Bronchial epithelial cell (primary cell): ENCODE measurements at regions not wholly inside any gene's neighbourhood (a gene's known extent, or its start where the extent isn't known, plus 50 kb on each side); places are given as distances from the start of the nearest gene placed in this dataset.

Experiments
- DNase-seq: peaks from one replicate; pipeline ENCODE4 v3.0.0-alpha.2; 2010; ENCODE audit warnings: low read depth
- FAIRE-seq: peaks from 2 replicates; lab custom pipeline; 2011; peaks lifted over from hg19 to GRCh38; lab: Jason Lieb, UNC
- H3K27me3 ChIP-seq: 2 replicates; pipeline ENCODE4 v1.5.1; 2011; ENCODE audit warnings: low read length; ENCODE audit not compliant: control insufficient read depth, insufficient read depth
- H3K36me3 ChIP-seq: 2 replicates; pipeline ENCODE4 v1.5.1; 2011; ENCODE audit warnings: low read length; ENCODE audit not compliant: control insufficient read depth, insufficient read depth
- H3K4me3 ChIP-seq: 2 replicates; pipeline ENCODE4 v1.5.1; 2011; ENCODE audit warnings: mild to moderate bottlenecking, low read depth, low read length, control low read depth
- CTCF ChIP-seq: IDR thresholded peaks from 2 replicates; pipeline ENCODE4 v1.5.1; 2011; ENCODE audit warnings: mild to moderate bottlenecking, moderate library complexity, low read length, control low read depth, inconsistent platforms; ENCODE audit not compliant: insufficient read depth, severe bottlenecking

DNA sequence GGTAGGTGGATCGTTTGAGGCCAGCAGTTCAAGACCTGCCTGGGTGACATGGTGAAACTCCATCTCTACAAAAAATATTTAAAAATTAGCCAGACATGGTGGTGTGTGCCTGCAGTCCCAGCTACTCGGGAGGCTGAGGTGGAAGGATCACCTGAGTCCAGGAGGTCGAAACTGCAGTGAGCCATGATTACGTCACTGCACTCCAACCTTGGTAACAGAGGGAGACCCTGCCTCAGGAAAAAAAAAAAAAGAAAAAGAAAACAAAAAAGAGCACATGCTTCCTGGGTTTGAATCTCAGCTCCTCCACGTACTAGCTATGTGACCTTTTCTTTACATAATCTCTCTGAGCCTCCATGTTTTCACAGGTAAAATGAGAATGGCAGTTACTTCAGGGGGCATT is 86.3 kb upstream of the CALM2 start:
- no peaks in the 10 kb centered on the region for H3K27me3 ChIP-seq
- no peak overlapping the region for H3K4me3 ChIP-seq
- FAIRE-seq, result no peak
- no peaks in the 10 kb centered on the region for H3K36me3 ChIP-seq
- TF ChIP-seq CTCF, result no peak
- DNase-seq, result no peak

DNA sequence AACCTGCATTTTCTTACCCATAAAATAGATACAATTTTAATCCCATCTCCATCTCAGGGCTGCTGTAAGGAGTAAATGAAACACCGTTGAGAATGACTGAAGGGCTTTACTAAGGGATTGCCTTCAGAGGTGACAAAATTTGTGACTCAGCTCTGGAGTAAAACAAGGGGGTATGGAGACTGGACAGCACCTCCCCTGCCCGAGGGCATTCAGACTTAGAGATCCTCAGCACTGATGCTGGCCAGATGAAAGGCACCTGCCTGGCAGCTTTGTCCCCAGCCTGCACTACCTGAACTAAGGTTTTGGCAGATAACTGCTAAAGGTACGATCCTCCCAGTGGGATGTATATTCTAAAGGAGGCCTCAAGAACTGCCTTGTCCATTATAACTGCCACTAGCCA is 84.7 kb upstream of the CALM2 start:
- DNase-seq, result no peak
- no peak for TF ChIP-seq CTCF
- Histone ChIP-seq H3K27me3 (no peaks in the 10 kb centered on the region), H3K4me3 (no peak overlapping the region), H3K36me3 (no peaks in the 10 kb centered on the region)
- no peak for FAIRE-seq

GRCh38 chr2:47259829-47260228 is 83.5 kb upstream of the CALM2 start:
- FAIRE-seq (no peak), DNase-seq (no peak)
- Histone ChIP-seq H3K27me3 (no peaks in the 10 kb centered on the region), H3K36me3 (no peaks in the 10 kb centered on the region), H3K4me3 (no peak overlapping the region)
- TF ChIP-seq CTCF, result no peak

GRCh38 chr2:47257946-47258348 is 81.6 kb upstream of the CALM2 start:
- no peak for TF ChIP-seq CTCF
- Histone ChIP-seq H3K4me3 (no peak overlapping the region), H3K27me3 (no peaks in the 10 kb centered on the region), H3K36me3 (no peaks in the 10 kb centered on the region)
- DNase-seq, result no peak
- no peak for FAIRE-seq

DNA sequence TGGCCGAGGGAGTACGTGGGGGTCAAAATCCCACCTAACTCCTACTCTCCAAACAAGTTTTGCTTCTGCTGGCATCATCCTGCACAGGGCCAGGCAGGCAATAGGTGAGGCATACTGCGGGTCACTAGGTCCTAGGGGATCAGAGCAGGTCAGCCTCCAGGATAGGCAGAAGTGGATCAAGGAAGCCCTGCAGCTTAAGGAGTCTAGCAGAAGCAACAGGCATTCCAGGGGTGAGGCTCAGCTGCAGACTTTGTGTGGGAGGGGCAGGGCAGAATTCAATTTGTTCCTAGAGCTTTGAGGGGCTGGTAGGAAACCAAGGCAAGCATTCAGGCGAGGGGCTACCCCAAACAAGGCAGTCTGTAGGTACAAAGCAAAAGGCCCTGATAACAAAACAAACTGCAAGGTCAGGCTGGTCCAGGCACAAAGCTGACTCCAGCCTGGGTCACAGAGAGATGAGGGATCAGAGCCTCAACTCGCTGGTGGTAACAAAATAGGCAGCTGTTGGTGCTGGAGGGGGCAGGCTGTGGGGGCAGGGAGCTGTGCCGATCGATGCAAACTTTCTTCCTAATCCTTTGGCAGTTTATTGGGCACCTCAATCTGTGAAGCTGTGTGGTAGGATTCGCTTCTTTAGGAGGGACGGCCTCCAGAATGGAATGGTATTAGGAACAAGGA is 80.2 kb upstream of the CALM2 start:
- TF ChIP-seq CTCF, result no peak
- FAIRE-seq (no peak), DNase-seq (no peak)
- H3K4me3 ChIP-seq, result no peak overlapping the region
- H3K36me3 ChIP-seq, result no peaks in the 10 kb centered on the region
- H3K27me3 ChIP-seq, result no peaks in the 10 kb centered on the region

DNA sequence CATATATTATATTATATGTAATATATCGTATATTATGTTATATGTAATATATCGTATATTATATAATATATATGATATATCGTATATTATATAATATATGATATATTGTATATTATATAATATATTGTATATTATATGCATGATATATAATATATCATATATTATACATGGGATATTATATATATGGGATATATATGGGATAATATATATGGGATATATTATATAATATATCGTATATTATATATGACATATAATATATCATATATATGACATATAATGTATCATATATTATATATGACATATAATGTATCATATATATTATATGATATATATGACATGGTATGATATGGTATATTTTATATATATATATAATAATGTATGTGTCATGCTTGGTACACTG is 79.5 kb upstream of the CALM2 start:
- no peaks in the 10 kb centered on the region for H3K27me3 ChIP-seq
- no peak for FAIRE-seq
- TF ChIP-seq CTCF, result no peak
- no peaks in the 10 kb centered on the region for H3K36me3 ChIP-seq
- no peak for DNase-seq
- H3K4me3 ChIP-seq, result no peak overlapping the region
